ENCODE measurements at regions not wholly inside any gene's neighbourhood (a gene's known extent, or its start where the extent isn't known, plus 50 kb on each side); places are given as distances from the start of the nearest gene placed in this dataset.

- Mint-ChIP-seq H3K9me3 (ENCODE audit: low read depth, unreplicated experiment) (no peaks in the 10 kb centered on the region), H3K27me3 (ENCODE audit: unreplicated experiment) (peaks cover 5% of the 10 kb centered on the region), H3K36me3 (ENCODE audit: insufficient read depth, unreplicated experiment) (no peaks in the 10 kb centered on the region), H3K27ac (ENCODE audit: unreplicated experiment) (no peak overlapping the region), H3K4me3 (ENCODE audit: low read depth, unreplicated experiment) (no peak overlapping the region), H3K4me1 (ENCODE audit: low read depth, unreplicated experiment) (no peaks in the 10 kb centered on the region)
- DNase-seq: no peak
- BruUV-seq (replicated peaks): no TSS peak
- intact Hi-C loops (cut with micrococcal nuclease; ENCODE audit: unreplicated experiment): no loop called here
- CTCF ChIA-PET: interaction anchor here (0.6 kb wide), 1 partner anchor 212 kb away, joined by 3 read pairs; no protein-coding TSS in a partner anchor
- TF ChIP-seq CTCF (IDR thresholded peaks at IDR 0.05; ENCODE audit: unreplicated experiment): no peak
Observed at GRCh38 chr2:16246911-16247310, 306.6 kb downstream of the MYCN start.

- no peaks in the 10 kb centered on the region for H3K9me3 Mint-ChIP-seq (ENCODE audit: low read depth, unreplicated experiment)
- DNase-seq: no peak
- no peaks in the 10 kb centered on the region for H3K4me1 Mint-ChIP-seq (ENCODE audit: low read depth, unreplicated experiment)
- peaks cover 10% of the 10 kb centered on the region for H3K27me3 Mint-ChIP-seq (ENCODE audit: unreplicated experiment)
- intact Hi-C loops (cut with micrococcal nuclease; ENCODE audit: unreplicated experiment): no loop called here
- H3K27ac Mint-ChIP-seq (ENCODE audit: unreplicated experiment): no peak overlapping the region
- CTCF ChIA-PET: no interaction called here
- no peak overlapping the region for H3K4me3 Mint-ChIP-seq (ENCODE audit: low read depth, unreplicated experiment)
- BruUV-seq (replicated peaks): no TSS peak
- no peaks in the 10 kb centered on the region for H3K36me3 Mint-ChIP-seq (ENCODE audit: insufficient read depth, unreplicated experiment)
- TF ChIP-seq CTCF (IDR thresholded peaks at IDR 0.05; ENCODE audit: unreplicated experiment): no peak
Observed at GRCh38 chr2:16246281-16246850, 306.0 kb downstream of the MYCN start.

- Mint-ChIP-seq H3K4me3 (ENCODE audit: low read depth, unreplicated experiment) (no peak overlapping the region), H3K27me3 (ENCODE audit: unreplicated experiment) (peaks cover 17% of the 10 kb centered on the region), H3K27ac (ENCODE audit: unreplicated experiment) (no peak overlapping the region), H3K4me1 (ENCODE audit: low read depth, unreplicated experiment) (no peaks in the 10 kb centered on the region), H3K36me3 (ENCODE audit: insufficient read depth, unreplicated experiment) (no peaks in the 10 kb centered on the region), H3K9me3 (ENCODE audit: low read depth, unreplicated experiment) (no peaks in the 10 kb centered on the region)
- intact Hi-C loops (cut with micrococcal nuclease; ENCODE audit: unreplicated experiment): no loop called here
- CTCF ChIA-PET: no interaction called here
- BruUV-seq (replicated peaks): no TSS peak
- DNase-seq: no peak
- TF ChIP-seq CTCF (IDR thresholded peaks at IDR 0.05; ENCODE audit: unreplicated experiment): no peak
Observed at GRCh38 chr2:16245481-16246054, 305.2 kb downstream of the MYCN start.

GRCh38 chr2:16244966-16245320 is 304.6 kb downstream of the MYCN start:
- no TSS peak for BruUV-seq (replicated peaks)
- CTCF ChIA-PET: no interaction called here
- Mint-ChIP-seq H3K27ac (ENCODE audit: unreplicated experiment) (no peak overlapping the region), H3K27me3 (ENCODE audit: unreplicated experiment) (peaks cover 23% of the 10 kb centered on the region), H3K4me1 (ENCODE audit: low read depth, unreplicated experiment) (no peaks in the 10 kb centered on the region), H3K9me3 (ENCODE audit: low read depth, unreplicated experiment) (no peaks in the 10 kb centered on the region), H3K36me3 (ENCODE audit: insufficient read depth, unreplicated experiment) (no peaks in the 10 kb centered on the region), H3K4me3 (ENCODE audit: low read depth, unreplicated experiment) (no peak overlapping the region)
- no peak for DNase-seq
- intact Hi-C loops (cut with micrococcal nuclease; ENCODE audit: unreplicated experiment): no loop called here
- TF ChIP-seq CTCF (IDR thresholded peaks at IDR 0.05; ENCODE audit: unreplicated experiment): no peak

All from Calu3 (cell line).